ENCODE measurements at regions not wholly inside any gene's neighbourhood (a gene's known extent, or its start where the extent isn't known, plus 50 kb on each side); places are given as distances from the start of the nearest gene placed in this dataset.

DNA sequence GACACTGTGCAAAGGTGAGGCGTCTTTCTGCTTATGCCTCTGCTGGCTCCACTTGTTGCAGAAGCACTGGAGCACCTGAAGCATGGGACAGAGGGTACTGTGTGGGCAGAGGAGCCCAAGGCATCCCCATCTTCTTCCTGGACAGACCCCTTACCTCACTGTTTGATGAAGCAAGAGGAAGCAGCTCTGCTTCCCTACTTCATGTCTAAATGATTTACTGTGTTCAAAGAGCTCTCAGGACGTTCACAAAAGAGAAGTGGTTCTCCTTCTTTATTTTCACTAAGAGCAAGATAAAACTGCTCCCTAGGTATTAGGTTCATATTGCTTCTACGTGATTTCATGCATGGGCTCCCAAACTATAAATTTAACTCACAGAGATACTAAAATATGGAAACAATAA is 1635.4 kb upstream of the SLC10A2 start (continued):
- TF ChIP-seq ZNF462 (CRISPR knock-in tag; IDR thresholded peaks at IDR 0.05) (no peak), EZH2phosphoT487 (IDR thresholded peaks at IDR 0.05; ENCODE audit: unreplicated experiment) (no peak), JUNB (IDR thresholded peaks at IDR 0.05; ENCODE audit: unreplicated experiment) (no peak), POLR2AphosphoS5 (IDR thresholded peaks at IDR 0.05; ENCODE audit: low read depth) (no peak)
- TF ChIP-seq, protein P1, sequence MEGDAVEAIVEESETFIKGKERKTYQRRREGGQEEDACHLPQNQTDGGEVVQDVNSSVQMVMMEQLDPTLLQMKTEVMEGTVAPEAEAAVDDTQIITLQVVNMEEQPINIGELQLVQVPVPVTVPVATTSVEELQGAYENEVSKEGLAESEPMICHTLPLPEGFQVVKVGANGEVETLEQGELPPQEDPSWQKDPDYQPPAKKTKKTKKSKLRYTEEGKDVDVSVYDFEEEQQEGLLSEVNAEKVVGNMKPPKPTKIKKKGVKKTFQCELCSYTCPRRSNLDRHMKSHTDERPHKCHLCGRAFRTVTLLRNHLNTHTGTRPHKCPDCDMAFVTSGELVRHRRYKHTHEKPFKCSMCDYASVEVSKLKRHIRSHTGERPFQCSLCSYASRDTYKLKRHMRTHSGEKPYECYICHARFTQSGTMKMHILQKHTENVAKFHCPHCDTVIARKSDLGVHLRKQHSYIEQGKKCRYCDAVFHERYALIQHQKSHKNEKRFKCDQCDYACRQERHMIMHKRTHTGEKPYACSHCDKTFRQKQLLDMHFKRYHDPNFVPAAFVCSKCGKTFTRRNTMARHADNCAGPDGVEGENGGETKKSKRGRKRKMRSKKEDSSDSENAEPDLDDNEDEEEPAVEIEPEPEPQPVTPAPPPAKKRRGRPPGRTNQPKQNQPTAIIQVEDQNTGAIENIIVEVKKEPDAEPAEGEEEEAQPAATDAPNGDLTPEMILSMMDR (conservative IDR thresholded peaks at IDR 0.05; ENCODE audit: low read depth in 2 of 2), result no peak
- TF ChIP-seq, protein P2, sequence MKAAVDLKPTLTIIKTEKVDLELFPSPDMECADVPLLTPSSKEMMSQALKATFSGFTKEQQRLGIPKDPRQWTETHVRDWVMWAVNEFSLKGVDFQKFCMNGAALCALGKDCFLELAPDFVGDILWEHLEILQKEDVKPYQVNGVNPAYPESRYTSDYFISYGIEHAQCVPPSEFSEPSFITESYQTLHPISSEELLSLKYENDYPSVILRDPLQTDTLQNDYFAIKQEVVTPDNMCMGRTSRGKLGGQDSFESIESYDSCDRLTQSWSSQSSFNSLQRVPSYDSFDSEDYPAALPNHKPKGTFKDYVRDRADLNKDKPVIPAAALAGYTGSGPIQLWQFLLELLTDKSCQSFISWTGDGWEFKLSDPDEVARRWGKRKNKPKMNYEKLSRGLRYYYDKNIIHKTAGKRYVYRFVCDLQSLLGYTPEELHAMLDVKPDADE (IDR thresholded peaks at IDR 0.05), result no peak

- no peaks in the 10 kb centered on the region for H4K20me1 ChIP-seq (replicated peaks; ENCODE audit: insufficient read depth)
- no peaks in the 10 kb centered on the region for H3K36me3 ChIP-seq (ENCODE audit: insufficient read depth)
- no peak overlapping the region for H2AFZ ChIP-seq
- H3K9me2 ChIP-seq (ENCODE audit: insufficient read depth), result no peaks in the 10 kb centered on the region
- H3K4me3 ChIP-seq, result no peak overlapping the region
- no peak overlapping the region for H3K4me3 Mint-ChIP-seq
- H3K27ac Mint-ChIP-seq, result no peak overlapping the region
- H3K9me3 Mint-ChIP-seq, result no peaks in the 10 kb centered on the region
- no peak for ATAC-seq
- H3K36me3 Mint-ChIP-seq (ENCODE audit: low read depth), result no peaks in the 10 kb centered on the region
- no peak overlapping the region for H3K27ac ChIP-seq (ENCODE audit: low read depth)
- no peaks in the 10 kb centered on the region for H3K27me3 ChIP-seq (ENCODE audit: insufficient read depth)
- DNase-seq (ENCODE audit: low spot score), result no peak
- H3K4me1 Mint-ChIP-seq, result no peaks in the 10 kb centered on the region
- no peaks in the 10 kb centered on the region for H3K79me2 ChIP-seq (replicated peaks; ENCODE audit: insufficient read depth)
- H3K4me2 ChIP-seq, result no peak overlapping the region
- no peaks in the 10 kb centered on the region for H3K4me1 ChIP-seq (ENCODE audit: insufficient read depth)
- no peaks in the 10 kb centered on the region for H3F3A ChIP-seq (replicated peaks; ENCODE audit: low read depth)
- no peaks in the 10 kb centered on the region for H3K27me3 Mint-ChIP-seq (ENCODE audit: insufficient read depth, low read depth, poor library complexity)
- TF ChIP-seq ZNF462 (CRISPR knock-in tag; IDR thresholded peaks at IDR 0.05) (no peak), ZNF331 (CRISPR knock-in tag; IDR thresholded peaks at IDR 0.05; ENCODE audit: low read depth) (no peak), ZNF114 (CRISPR knock-in tag; IDR thresholded peaks at IDR 0.05) (no peak)
Observed at GRCh38 chr13:104694397-104694796, 1628.2 kb upstream of the SLC10A2 start.

All from GM23338 (cell line).